Choroid plexus epithelial cell (primary cell): ENCODE measurements at regions not wholly inside any gene's neighbourhood (a gene's known extent, or its start where the extent isn't known, plus 50 kb on each side); places are given as distances from the start of the nearest gene placed in this dataset.

Source experiments
- DNase-seq: peaks from one replicate; pipeline ENCODE4 v3.0.0-alpha.2; 2010; ENCODE audit warnings: low read depth
- H3K4me3 ChIP-seq: 2 replicates; pipeline ENCODE4 v1.5.1; 2011; ENCODE audit warnings: low read depth, mild to moderate bottlenecking, control low read depth, low read length, moderate library complexity
- CTCF ChIP-seq: conservative IDR thresholded peaks from 2 replicates; pipeline ENCODE4 v1.5.1; 2011; ENCODE audit warnings: low read depth, mild to moderate bottlenecking, control low read depth, inconsistent platforms, low read length, moderate library complexity

GRCh38 chr16:86088816-86089215 lies 189.9 kb downstream of the IRF8 start:
- H3K4me3 ChIP-seq, result no peak overlapping the region
- TF ChIP-seq CTCF, result no peak
- DNase-seq, result no peak

GRCh38 chr16:86089334-86089900 lies 190.5 kb downstream of the IRF8 start:
- no peak for DNase-seq
- no peak for TF ChIP-seq CTCF
- no peak overlapping the region for H3K4me3 ChIP-seq

GRCh38 chr16:86089991-86090390 lies 191.0 kb downstream of the IRF8 start:
- DNase-seq, result no peak
- no peak overlapping the region for H3K4me3 ChIP-seq
- no peak for TF ChIP-seq CTCF

- no peak for TF ChIP-seq CTCF
- DNase-seq, result no peak
Observed at GRCh38 chr16:86090461-86091170, 191.7 kb downstream of the IRF8 start.

GRCh38 chr16:86091976-86092375 lies 193.0 kb downstream of the IRF8 start:
- DNase-seq, result no peak
- H3K4me3 ChIP-seq, result no peak overlapping the region
- TF ChIP-seq CTCF, result no peak

More at GRCh38 chr16:86090461-86091170, 191.7 kb downstream of the IRF8 start:
- H3K4me3 ChIP-seq, result no peak overlapping the region

GRCh38 chr16:86092586-86093480 lies 193.9 kb downstream of the IRF8 start:
- no peak for TF ChIP-seq CTCF
- DNase-seq, result no peak
- H3K4me3 ChIP-seq, result no peak overlapping the region
